LHCN-M2 (cell line): ENCODE measurements at regions not wholly inside any gene's neighbourhood (a gene's known extent, or its start where the extent isn't known, plus 50 kb on each side); places are given as distances from the start of the nearest gene placed in this dataset.

Experiments
- DNase-seq: peaks from one replicate; pipeline ENCODE4 v3.0.0-alpha.2; 2012; ENCODE audit warnings: low read depth

DNA sequence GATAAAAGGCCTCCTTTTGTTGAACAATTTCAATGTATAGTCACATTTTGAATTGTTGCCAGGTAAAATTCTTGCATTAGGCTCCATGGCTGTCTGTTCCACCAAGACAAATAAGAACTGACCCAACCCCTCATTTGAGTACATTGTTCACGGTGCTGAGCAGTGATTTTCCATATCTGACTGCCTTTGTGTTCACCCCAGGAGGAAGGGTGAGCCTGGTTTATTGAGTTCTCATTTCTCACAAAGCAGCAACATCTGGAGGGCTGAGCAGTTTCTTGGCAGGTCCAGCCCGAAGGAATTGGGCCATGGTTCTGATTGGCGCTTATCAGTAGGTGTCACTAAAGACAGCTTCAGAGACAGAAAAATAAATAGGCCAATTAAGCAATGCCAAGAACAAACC, 149.1 kb downstream of the BMP4 start:
- no peak for DNase-seq

DNA sequence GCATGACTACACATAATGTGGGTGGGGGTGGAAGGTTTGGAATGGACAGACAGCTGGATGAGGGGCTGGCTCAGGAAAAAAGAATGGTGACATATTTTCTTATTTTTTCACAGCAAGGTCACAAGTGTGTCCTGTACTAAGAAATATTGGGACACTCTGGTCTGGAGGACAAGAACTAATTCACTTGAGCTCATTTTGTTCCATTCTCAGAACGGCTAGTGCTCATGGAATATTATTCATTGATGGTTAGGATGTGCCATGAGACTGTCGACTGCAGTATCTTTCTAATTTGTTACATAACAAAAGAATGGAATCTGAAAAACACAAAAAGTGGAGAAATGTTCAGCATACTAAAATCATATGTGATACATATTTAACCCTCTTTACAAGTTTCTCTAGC, 149.5 kb downstream of the BMP4 start:
- no peak for DNase-seq

- DNase-seq, result no peak
These were observed 159.9 kb downstream of the BMP4 start for GRCh38 chr14:53796734-53797133.

- peak; percentile 12 for DNase-seq
These were observed 162.7 kb downstream of the BMP4 start for GRCh38 chr14:53793790-53794505.

DNA sequence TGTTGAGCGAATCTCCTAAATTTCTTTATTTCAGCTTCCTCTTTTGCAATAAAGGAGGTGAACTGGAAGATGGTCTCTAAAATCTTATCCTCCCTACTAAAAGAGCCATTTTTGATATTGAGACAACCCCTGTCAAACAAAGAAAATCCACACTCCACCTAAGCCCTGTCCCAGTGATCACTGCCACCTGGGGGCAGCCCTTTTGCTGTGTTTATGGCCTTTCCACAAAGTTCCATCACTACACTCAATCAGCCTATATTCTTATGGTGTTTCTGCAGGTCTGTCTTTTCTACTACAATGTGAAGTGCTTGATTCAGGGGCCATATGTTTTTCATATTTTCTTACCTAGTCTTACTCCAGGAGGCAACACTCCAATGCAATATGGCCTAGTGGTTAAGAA, 163.7 kb downstream of the BMP4 start:
- no peak for DNase-seq

DNA sequence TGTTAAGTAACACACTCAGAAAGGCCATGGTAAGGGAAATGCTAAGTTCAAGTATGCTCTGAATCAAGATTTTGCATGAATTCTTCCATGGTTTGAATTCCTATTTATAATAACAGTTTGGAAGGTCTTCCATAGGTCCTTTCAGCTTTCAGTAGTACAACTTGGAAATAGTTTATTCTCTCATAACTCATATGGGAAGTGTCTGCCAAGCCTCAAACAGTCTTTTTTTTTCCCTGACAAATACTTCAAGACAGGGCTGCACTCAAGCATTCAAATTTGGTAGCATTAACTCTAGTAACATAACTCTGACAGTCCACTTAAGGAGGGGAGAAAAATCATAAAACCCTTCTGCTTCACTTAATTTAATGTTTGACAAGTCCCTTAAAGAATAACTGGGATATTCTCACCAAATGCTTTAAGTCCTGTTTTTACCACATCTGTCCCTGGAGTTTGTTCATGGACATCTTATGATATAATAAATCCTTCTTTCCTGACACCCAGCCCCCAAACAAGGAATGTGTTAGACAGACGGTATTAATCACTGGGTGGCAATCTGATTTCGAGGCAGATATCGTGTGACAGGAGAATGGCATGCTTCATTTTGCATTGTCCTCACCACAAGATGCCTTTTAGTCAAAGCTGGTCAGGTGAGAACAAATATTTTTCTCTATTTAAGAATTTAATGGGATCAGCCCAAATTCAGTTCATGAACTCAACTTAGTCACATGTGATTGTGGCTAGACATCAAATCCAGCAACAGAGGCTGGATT, 165.7 kb downstream of the BMP4 start:
- no peak for DNase-seq

GRCh38 chr14:53788566-53788965, 168.1 kb downstream of the BMP4 start:
- no peak for DNase-seq

- DNase-seq, result no peak
These were observed 170.6 kb downstream of the BMP4 start for GRCh38 chr14:53786045-53786444.

- DNase-seq, result no peak
These were observed 171.9 kb downstream of the BMP4 start for GRCh38 chr14:53784688-53785087.

DNA sequence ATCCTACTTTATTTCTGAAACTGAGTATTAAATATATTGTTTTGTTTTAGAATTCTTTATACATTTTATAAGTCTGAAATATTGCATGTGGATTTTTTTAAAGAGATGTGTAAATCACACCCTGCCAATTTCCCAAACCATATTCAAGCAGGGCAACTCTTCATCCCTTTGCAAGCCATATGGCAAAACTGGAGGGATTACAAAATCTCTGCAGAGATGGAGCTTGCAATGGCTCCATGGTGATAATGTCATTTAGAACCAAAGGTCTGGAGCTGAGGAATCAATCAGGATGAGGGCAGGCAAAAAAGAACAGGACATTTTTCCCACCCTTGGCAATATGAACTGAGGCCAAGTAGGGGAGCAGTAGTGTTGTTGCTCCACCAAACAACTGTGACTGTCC, 173.4 kb downstream of the BMP4 start:
- no peak for DNase-seq

DNA sequence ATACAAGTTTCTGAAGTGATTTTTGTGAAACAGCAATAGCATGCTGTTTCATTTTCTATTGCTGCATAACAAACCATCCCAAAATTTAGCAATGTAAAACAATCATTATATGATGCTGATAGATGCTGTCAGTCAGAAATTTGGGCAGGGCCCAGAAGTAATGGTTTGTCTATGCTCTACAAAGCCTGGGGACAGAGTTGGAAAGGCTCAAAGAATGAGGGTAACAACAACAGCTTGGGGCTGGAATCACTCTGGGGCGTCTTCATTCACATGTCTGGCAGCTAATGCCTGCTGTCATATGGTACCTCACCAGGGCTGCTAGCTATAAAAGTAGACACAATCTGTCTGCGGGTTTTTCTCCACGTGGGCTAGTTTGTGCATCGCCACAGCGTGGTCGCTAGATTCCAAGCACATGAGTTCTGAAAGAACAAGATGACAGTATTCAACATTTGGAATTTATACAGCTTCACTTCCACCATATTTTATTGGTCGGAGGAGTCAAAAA, 176.5 kb downstream of the BMP4 start:
- no peak for DNase-seq

- no peak for DNase-seq
These were observed 177.3 kb downstream of the BMP4 start for GRCh38 chr14:53779301-53779700.

DNA sequence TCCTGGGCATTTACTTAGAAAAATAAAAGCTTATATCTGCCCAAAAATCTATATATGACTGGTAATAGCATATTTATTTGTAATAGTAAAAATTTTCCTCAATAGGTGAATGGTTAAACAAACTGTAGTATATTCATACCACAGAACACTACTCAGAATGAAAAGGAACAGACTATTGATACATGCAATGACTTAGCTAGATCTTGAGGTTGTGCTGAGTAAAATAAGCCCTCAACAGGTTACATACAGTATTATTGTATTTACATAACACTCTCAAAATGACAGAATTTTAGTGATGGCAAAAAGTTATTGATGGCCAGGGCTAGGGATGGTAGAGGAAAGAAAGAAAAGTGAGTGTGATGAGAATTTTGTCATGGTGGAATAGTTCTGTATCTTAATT, 178.4 kb downstream of the BMP4 start:
- DNase-seq, result no peak

DNA sequence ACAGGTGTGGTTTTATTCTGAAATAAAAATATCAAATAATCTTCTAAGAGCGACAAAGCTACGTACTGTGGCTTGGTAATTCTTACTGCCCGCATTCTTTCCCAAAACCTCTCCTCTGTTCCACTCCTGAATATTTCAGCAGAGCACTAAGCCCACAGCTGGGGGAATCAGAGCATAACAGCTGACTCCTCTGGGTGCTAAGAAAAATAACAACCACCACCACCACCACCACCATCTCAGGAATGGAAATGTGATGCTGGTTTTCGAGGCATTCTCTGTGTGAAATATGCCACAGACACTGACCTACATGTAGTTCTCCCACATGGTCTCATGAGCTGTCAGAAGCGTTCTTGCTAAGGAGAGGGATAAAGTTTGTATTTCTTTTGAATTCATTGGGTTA, 183.7 kb downstream of the BMP4 start:
- DNase-seq, result peak; percentile 80

DNA sequence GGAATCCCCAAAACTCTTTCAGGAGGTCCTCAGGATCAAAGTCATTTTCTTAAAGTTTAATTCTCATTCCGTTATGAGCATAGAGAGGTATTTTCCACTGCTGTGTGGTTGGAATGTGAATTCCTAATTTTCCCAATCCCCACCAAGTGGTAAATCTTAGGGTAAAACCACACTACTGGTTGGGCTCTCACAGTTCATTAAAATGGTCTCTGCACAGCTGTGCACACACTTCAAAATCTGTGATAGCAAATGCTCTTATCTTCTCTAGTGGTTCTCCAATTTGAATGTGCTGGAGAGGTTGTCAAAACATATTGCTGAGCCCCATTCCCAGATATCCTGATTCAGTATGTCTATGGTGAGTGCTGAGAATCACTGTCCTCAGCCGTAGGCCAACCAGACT, 189.1 kb downstream of the BMP4 start:
- peak; percentile 36 for DNase-seq

DNA sequence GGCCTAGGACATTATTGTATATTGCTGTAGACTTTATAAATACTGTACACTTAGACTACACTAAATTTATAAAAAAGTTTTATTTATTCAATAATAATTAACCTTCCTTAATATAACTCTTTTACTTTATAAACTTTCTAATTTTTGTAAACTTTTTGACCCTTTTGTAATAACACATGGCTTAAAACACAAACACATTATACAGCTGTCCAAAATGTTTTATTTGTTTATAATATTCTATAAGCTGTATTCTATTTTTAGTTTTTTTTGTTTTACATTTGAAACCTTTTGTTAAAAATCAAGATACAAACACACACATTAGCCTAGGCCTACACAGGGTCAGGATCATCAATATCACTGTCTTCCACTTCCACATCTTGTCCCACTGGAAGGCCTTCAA, 190.0 kb downstream of the BMP4 start:
- no peak for DNase-seq

GRCh38 chr14:53766106-53766505, 190.5 kb downstream of the BMP4 start:
- DNase-seq, result no peak

GRCh38 chr14:53764846-53765245, 191.8 kb downstream of the BMP4 start:
- no peak for DNase-seq

- no peak for DNase-seq
These were observed 198.5 kb downstream of the BMP4 start for GRCh38 chr14:53758141-53758540.

DNA sequence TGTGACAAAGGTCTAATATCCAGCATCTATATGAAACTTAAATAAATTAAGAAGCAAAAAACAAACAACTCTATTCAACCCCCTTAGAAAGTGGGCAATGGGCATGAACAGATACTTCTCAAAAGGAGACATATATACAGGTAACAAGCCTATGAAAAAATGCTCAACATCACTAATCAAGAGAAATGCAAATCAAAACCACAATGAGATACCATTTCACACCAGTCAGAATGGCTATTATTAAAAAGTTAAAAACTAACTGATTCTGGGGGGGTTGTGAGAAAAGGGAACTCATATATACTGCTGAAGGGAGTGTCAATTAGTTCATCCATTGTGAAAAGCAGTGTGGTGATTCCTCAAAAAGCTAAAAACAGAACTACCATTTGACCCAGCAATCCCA, 198.9 kb downstream of the BMP4 start:
- DNase-seq, result no peak

- DNase-seq, result no peak
These were observed 205.0 kb downstream of the BMP4 start for GRCh38 chr14:53751650-53752049.

DNA sequence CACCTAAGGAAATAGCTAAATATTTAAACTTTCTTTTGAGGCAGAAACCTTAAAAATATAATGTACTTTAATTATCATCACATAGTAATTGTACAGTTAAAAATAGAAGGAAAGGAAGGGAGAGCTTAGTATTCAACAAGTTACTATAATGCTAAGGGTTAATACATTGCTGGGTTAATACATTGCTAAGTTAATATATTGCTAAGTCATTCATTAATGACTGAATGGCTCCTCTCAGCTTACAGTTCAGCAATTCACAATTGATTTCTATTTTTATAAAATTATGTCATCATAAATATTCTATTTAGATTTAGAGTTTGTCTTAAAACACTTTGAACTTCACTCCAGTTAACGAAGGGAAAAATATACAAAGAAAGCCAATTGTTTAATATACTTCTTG, 207.9 kb downstream of the BMP4 start:
- DNase-seq, result no peak

DNA sequence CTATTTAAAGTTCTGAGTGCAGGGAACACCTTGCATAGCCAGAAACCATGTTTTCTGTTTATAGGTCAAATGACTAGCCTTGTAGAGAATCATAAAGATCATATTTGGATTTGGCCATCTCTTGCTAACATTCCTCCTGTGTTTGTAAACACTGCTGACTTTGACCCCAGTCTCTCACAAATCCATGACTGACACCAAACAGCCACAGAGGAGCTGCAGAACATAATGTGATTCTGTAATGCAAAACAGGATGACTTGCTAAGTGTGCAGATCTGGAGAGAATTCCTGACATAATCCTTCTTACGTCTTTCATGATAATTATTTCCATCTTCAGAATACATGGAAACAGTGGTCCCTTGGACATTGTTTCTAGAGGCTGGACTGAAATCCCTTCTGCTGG, 211.8 kb downstream of the BMP4 start:
- no peak for DNase-seq
